HG03558 (cell line): ENCODE measurements at regions not wholly inside any gene's neighbourhood (a gene's known extent, or its start where the extent isn't known, plus 50 kb on each side); places are given as distances from the start of the nearest gene placed in this dataset.

ENCODE experiments used
- ATAC-seq: cut with Tn5 transposase; IDR thresholded peaks from one replicate; pipeline ENCODE4 v1.9.1; 2021; ENCODE audit warnings: moderate number of reproducible peaks; ENCODE audit not compliant: unreplicated experiment; ENCODE audit errors: extremely low read depth

DNA sequence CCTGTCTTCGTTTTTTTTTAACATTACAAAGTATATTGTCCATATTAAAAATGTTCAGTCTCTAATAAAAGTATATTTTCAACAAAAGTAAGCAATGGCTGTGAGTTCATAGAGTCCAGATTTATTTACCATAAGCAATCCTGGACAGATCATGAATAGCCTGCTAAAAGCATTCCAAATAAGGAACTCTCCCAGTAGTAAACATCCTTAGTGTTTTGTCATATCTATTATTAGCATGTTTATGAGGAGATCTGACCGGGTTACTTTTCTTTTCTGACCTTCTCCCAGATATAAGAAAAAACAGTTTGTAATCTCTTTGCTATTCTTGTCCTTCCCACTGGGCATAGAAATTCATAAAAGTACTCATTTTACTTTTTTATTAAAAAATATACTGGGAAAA lies 403.9 kb upstream of the ANO3 start:
- no peak for ATAC-seq

- no peak for ATAC-seq
These were observed 393.0 kb upstream of the ANO3 start for GRCh38 chr11:25938952-25939351.

DNA sequence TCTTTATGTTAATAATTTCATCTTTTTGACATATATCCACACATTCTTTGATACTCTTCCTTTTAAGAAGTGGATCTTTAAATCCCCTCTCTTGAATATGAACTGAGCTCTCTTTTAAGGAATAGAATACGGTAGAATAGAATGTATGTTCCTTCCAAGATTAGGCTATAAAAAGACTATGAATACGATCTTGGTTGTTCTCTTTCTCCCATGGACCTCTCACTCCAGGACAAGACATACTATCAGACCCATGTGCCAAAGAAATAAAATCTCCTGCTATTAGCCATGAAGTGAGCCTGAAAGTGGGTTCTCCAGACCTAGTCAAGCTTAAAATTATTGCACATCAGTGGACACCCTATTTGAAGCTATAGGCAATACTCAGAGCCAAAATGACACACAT lies 392.2 kb upstream of the ANO3 start:
- no peak for ATAC-seq

DNA sequence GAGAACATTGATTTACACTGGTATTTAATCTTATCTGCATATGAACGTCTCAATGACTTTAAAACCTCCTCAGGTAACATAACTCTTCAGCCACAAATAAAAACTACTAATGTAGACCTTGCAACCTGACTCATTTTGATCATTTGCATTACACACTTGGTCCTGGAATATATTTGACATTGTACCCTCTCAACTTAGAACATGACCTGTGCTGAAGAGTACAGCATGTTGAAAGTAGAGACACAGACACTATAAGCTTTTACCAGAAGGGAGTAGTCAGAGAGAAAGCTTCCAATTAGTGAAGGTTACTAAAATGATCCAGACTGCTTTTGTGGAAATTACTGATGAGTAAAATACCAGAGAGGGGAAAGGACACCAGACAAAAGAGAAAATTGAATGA lies 390.6 kb upstream of the ANO3 start:
- ATAC-seq, result no peak

DNA sequence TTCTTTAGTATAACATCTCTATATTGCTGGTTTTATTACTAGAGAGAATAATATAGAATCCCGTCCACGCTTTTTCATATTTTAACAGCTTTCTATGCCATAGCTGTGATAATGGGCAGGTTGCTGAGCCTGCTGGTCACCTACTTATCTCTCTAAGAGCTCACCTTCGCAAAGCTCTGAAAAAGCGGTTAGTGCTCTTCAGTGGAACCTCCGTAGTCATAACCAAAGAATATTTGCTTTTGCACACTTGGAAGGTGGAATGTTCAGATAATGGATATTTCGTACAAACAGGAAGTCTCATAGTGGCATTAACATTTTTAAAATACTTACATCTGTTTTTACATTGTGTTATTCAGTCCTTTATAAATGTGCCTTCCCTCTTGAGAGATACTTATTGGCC lies 388.9 kb upstream of the ANO3 start:
- ATAC-seq, result no peak

- ATAC-seq, result no peak
These were observed 387.9 kb upstream of the ANO3 start for GRCh38 chr11:25943777-25944661.

DNA sequence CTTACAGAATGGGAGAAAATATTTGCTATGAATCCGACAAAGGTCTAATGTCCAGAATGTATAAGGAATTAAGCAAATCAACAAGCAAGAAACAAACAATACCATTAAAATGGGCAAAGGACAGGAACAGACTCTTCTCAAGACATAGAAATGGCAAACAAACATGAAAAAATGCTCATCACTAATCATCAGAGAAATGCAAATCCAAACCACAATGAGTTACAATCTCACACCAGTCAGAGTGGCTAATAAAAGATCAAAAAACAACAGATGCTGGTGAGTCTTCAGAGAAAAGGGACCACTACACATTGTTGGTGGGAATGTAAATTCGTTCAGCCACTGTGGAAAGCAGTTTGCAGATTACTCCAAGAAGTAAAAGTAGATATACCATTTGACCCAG lies 382.0 kb upstream of the ANO3 start:
- ATAC-seq, result no peak

DNA sequence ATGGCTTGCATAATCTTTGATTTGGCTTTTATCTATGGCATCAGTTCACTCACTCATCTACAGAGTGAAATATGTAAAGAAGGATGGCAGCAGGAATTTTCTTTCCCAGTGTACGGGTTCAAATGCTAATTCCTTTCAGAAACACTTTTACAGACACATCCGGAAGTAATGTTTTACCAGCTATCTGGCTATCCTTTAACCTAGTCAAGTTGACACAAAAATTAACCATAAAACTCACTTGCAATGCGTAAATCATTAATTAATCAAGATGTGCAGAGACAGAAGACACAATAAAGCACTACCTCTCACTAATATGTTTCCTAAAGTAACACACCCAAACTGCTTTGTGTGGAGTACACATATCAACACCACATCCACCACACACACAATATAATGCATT lies 378.9 kb upstream of the ANO3 start:
- no peak for ATAC-seq

DNA sequence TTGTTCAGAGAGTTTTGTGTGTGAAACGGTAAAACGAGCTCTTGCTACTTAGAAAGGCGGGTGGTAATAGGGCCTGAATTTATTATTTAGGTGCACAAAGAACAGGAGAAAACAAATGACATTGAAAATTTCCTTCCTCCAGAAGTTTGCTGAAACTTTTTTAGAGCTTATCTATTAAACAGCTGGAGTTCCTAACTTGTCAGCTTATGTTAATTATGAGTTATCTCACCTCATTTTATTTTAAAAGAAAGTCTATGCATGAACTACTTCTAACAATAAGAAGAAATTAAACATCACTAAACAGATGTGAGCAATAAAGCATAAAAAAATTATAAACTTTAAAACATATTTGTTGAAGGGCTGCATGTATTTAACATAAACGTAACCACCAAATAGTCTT lies 373.9 kb upstream of the ANO3 start:
- no peak for ATAC-seq

- no peak for ATAC-seq
These were observed 370.4 kb upstream of the ANO3 start for GRCh38 chr11:25961539-25961938.

GRCh38 chr11:25970726-25971508 lies 361.0 kb upstream of the ANO3 start:
- ATAC-seq, result no peak

GRCh38 chr11:25980091-25980490 lies 351.8 kb upstream of the ANO3 start:
- ATAC-seq, result no peak

DNA sequence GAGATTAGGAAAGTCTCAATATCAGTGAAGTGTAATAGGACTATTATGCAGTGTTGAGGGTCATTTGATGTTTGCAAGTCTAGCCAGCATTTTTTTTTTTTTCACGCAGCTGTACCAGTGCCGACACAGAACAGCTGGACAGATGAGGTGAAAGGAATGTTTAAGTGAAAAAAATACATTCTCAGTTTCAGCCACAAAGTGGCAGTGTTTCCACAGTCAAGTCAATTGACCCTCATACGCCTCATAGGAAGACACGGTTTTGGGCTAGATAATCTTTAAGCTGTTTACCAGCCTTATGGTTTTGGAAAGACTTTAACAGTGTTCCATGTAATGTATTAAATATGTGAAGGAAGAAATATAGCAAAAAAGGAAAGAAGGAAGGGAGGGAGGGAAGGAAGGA lies 349.9 kb upstream of the ANO3 start:
- peak; percentile 91 for ATAC-seq

- ATAC-seq, result no peak
These were observed 348.6 kb upstream of the ANO3 start for GRCh38 chr11:25983280-25983679.

GRCh38 chr11:25988178-25988577 lies 343.8 kb upstream of the ANO3 start:
- no peak for ATAC-seq

DNA sequence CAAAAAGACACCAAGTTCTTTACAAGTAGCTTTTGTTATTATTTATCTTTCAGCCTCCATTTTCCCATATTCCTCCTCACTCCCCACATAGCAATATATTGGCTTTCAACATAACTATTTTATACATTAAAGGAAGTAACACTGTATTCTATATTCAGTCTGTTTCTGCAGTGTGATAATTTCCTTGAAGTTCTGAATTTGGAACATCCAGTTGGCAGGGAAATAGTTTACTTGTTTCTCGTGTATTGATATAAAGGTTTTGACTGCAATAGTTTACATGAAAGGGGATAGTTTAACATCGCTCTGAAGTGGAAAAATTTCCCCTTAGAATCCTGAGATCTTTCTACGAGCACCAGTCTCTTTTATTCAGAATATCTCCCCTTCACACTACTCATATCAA lies 341.5 kb upstream of the ANO3 start:
- ATAC-seq, result no peak

DNA sequence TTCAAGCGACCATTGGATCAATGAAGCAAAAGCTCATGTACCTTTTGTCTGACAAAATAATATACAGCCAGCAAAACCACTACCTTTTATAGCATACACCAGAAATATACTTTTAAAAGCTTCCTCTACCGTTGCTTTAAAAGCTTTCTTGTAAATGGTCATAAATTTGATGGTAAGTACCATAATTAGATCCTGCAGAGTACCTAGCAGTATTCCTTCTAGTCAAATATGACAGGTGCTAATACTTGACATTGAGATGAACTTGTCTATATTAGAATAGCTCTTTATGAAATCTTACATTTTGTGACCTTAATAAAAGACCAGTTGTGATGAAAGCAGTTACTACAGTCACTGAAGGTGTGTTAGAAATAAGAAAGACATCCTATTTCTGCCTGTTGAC lies 340.5 kb upstream of the ANO3 start:
- ATAC-seq, result no peak

DNA sequence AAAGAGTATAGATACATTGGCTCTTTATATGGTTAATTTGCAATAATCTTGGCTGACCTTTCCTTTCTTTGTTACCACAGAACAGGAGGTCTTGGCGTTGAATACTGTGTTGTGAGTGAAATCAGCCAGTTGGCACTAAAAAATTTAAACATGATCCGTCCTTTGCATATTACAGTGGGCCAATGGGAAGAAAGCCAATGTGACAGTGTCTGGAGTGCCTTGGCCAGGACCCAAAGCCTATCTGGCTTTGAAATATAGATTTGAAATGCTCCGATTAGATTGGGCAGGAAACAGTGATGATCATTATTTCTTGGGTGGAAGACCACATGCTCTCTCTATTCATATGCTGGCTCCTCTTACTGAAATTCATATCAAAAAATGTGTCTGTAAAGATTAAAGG lies 339.6 kb upstream of the ANO3 start:
- no peak for ATAC-seq

DNA sequence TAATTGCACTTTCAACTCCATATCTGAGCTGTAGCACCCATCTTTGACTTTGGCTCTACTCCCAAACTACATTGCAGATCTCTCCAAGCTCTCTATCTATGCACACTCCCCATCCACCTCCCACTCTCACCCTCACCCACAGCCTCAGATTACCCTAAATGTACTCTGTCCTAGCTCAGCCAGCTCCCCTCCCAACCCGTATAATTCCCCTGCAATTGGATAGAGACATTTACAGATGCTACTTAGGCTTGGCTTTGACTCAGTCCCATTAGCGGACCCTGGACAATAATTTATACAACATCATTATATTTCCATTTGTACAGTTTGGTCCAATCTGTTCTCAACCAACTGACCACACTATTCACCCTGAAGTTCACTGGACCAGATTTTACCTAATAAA lies 338.9 kb upstream of the ANO3 start:
- ATAC-seq, result no peak

DNA sequence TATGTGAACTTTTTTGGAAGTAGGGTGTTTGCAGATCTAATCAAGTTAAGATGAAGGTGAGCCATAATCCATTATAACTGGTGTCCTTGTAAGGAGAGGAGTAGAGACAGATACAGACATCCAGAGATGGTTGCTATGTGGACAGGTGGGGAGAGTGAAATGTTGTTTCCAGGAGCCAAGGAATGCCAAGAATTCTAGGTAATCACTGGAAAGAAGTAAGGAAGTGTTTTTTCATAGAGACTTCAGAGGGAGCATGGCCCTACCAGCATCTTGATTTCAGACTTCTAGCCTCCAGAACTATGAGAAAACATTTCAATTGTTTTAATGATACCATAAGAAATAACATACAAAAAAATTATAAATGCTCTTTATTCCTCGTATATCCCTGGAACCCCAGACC lies 320.5 kb upstream of the ANO3 start:
- no peak for ATAC-seq

GRCh38 chr11:26014456-26015115 lies 317.3 kb upstream of the ANO3 start:
- ATAC-seq, result no peak
